Effector memory CD8-positive, alpha-beta T cell (primary cell): ENCODE measurements at regions not wholly inside any gene's neighbourhood (a gene's known extent, or its start where the extent isn't known, plus 50 kb on each side); places are given as distances from the start of the nearest gene placed in this dataset.

Experiments
- ATAC-seq: fragments of 150-1000 bp; cut with Tn5 transposase; replicated peaks from 2 replicates; pipeline ENCODE4 v1.10.0; 2021; ENCODE audit warnings: mild to moderate bottlenecking, moderate library complexity
- DNase-seq, 3 experiments: peaks; one replicate each; pipeline ENCODE4 v3.0.0; 2021
- H3K27ac Mint-ChIP-seq, 2 donors: one replicate each; pipeline ENCODE4 v1.8.0; 2022; ENCODE audit warnings: mild to moderate bottlenecking in 2 of 2, mixed read lengths in 2 of 2, moderate library complexity in 2 of 2
- H3K27me3 Mint-ChIP-seq, 2 donors: one replicate each; pipeline ENCODE4 v1.8.0; 2022; ENCODE audit warnings: mixed read lengths in 2 of 2
- H3K36me3 Mint-ChIP-seq: one replicate; pipeline ENCODE4 v1.8.0; 2022; ENCODE audit warnings: mild to moderate bottlenecking, moderate library complexity, mixed read lengths; ENCODE audit not compliant: insufficient read depth
- H3K4me1 Mint-ChIP-seq, 2 donors: one replicate each; pipeline ENCODE4 v1.8.0; 2022; ENCODE audit warnings: low read depth in 2 of 2, mixed read lengths in 2 of 2
- H3K4me3 Mint-ChIP-seq, 2 donors: one replicate each; pipeline ENCODE4 v1.8.0; 2022; ENCODE audit warnings: mild to moderate bottlenecking in 2 of 2, mixed read lengths in 2 of 2, moderate library complexity in 2 of 2
- H3K9me3 Mint-ChIP-seq, 2 donors: one replicate each; pipeline ENCODE4 v1.8.0; 2022; ENCODE audit warnings: mixed read lengths in 2 of 2

GRCh38 chr1:184212649-184213314 is 161.3 kb downstream of the TSEN15 start:
- Mint-ChIP-seq H3K27ac (no peak overlapping the region), H3K9me3 (no peaks in the 10 kb centered on the region), H3K4me1 (no peaks in the 10 kb centered on the region), H3K27me3 (peaks cover 13 to 40% of the 10 kb centered on the region in 2 donors), H3K4me3 (no peak overlapping the region), H3K36me3 (no peaks in the 10 kb centered on the region)
- no peak for ATAC-seq
- DNase-seq, result no peak

- no peak overlapping the region for H3K4me3 Mint-ChIP-seq
- ATAC-seq, result no peak
Measured at GRCh38 chr1:184214128-184214527, 162.6 kb downstream of the TSEN15 start.

GRCh38 chr1:184215274-184215925 is 163.9 kb downstream of the TSEN15 start:
- no peaks in the 10 kb centered on the region for H3K4me1 Mint-ChIP-seq
- no peaks in the 10 kb centered on the region for H3K9me3 Mint-ChIP-seq
- no peak for DNase-seq
- H3K36me3 Mint-ChIP-seq, result no peaks in the 10 kb centered on the region
- no peak for ATAC-seq
- no peak overlapping the region for H3K27ac Mint-ChIP-seq
- no peak overlapping the region for H3K4me3 Mint-ChIP-seq
- peaks cover 12 to 45% of the 10 kb centered on the region in 2 donors for H3K27me3 Mint-ChIP-seq

More at GRCh38 chr1:184214128-184214527, 162.6 kb downstream of the TSEN15 start:
- DNase-seq, result no peak
- H3K9me3 Mint-ChIP-seq, result no peaks in the 10 kb centered on the region
- H3K36me3 Mint-ChIP-seq, result no peaks in the 10 kb centered on the region
- peaks cover 12 to 44% of the 10 kb centered on the region in 2 donors for H3K27me3 Mint-ChIP-seq
- H3K4me1 Mint-ChIP-seq, result no peaks in the 10 kb centered on the region
- no peak overlapping the region for H3K27ac Mint-ChIP-seq

DNA sequence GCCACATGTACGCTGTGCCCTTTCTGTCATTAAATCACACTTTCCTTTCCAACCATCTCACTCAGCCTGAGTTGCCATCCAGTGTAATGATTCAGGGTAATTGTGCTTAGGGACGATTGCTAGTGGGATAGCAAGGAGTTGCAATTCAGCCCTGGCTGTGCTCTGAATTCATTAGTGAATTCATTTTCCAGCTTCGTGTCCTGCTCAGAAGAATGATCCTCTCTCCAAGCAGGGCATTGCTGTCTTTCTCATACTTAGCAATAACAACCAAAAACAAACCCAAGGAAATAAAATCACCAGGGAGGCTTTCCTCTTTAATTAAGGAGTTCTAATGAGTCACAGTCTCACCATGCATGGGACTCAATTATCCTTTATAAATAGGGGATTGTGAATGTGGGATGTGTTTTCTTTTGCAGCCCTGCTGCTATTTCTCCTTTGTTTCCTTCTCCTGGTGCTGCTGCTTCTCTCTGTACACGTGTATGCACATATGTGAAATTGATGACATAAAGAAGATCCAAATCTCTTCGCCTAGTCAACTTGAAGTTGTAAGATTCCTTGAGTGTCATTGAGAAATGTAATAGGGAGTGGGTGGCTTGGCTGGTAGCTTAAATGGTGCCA is 167.0 kb downstream of the TSEN15 start:
- H3K4me3 Mint-ChIP-seq, result no peak overlapping the region
- no peaks in the 10 kb centered on the region for H3K9me3 Mint-ChIP-seq
- H3K27me3 Mint-ChIP-seq, result peaks cover 12 to 48% of the 10 kb centered on the region in 2 donors
- peaks cover 3% of the 10 kb centered on the region for H3K36me3 Mint-ChIP-seq
- peaks cover 1 to 4% of the 10 kb centered on the region in 2 donors for H3K4me1 Mint-ChIP-seq
- DNase-seq (no peak), ATAC-seq (no peak)
- H3K27ac Mint-ChIP-seq, result no peak overlapping the region

GRCh38 chr1:184219414-184219813 is 167.4 kb upstream of the C1orf21 start:
- Mint-ChIP-seq H3K4me1 (peaks cover 1 to 4% of the 10 kb centered on the region in 2 donors), H3K9me3 (no peaks in the 10 kb centered on the region), H3K4me3 (no peak overlapping the region), H3K36me3 (peaks cover 3% of the 10 kb centered on the region), H3K27ac (no peak overlapping the region), H3K27me3 (peaks cover 20 to 49% of the 10 kb centered on the region in 2 donors)
- ATAC-seq (no peak), DNase-seq (no peak)

- no peak for DNase-seq
- no peak for ATAC-seq
- peaks cover 3% of the 10 kb centered on the region for H3K36me3 Mint-ChIP-seq
- peaks cover 20 to 48% of the 10 kb centered on the region in 2 donors for H3K27me3 Mint-ChIP-seq
- no peak overlapping the region for H3K27ac Mint-ChIP-seq
- H3K9me3 Mint-ChIP-seq, result no peaks in the 10 kb centered on the region
- no peak overlapping the region for H3K4me3 Mint-ChIP-seq
- H3K4me1 Mint-ChIP-seq, result peaks cover 1 to 4% of the 10 kb centered on the region in 2 donors
Measured at GRCh38 chr1:184219883-184220282, 166.9 kb upstream of the C1orf21 start.

DNA sequence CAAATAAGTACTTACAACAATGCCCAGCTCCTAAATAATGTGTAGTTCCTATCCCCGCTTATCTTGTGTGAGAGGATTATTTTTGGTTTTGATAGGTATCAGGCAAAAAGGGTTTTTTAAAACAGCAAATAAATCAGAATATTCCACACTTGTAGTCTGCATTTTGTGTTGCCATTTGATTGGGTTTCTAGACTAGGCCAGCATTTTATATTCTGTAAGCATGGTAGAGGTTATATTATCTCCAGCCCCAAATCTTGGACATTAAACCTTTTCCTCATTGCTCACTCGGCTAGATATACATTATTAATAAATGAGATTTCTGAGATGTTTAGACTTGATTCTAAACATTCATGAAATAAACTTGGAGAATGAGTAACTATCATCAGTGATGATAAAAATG is 165.7 kb upstream of the C1orf21 start:
- Mint-ChIP-seq H3K27ac (no peak overlapping the region), H3K4me3 (no peak overlapping the region), H3K36me3 (peaks cover 6% of the 10 kb centered on the region), H3K4me1 (peaks cover 1 to 4% of the 10 kb centered on the region in 2 donors), H3K27me3 (peaks cover 12 to 44% of the 10 kb centered on the region in 2 donors), H3K9me3 (no peaks in the 10 kb centered on the region)
- ATAC-seq (no peak), DNase-seq (no peak)

DNA sequence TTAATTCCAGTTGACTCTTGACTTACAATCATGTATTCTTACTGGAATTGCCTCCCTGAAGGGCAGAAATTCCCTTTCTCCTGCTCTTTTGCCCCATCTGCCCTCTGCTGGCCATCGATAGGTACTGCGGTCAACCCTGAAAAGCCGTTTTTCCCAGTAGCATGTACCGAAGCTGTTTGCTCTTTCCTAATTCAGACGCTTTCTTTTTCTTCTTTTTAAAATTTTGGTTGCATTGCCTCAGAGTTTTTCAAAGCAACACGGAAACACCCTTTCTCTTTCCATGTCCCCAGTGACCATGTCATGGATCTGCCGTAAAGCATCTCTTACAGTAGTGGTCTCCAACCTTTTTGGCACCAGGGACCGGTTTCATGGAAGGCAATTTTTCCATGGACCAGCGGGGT is 164.2 kb upstream of the C1orf21 start:
- H3K9me3 Mint-ChIP-seq, result no peaks in the 10 kb centered on the region
- H3K4me1 Mint-ChIP-seq, result peaks cover 1 to 4% of the 10 kb centered on the region in 2 donors
- H3K36me3 Mint-ChIP-seq, result peaks cover 6% of the 10 kb centered on the region
- ATAC-seq (peak; percentile 50), DNase-seq (peak; percentile 31 to 46 (median 34))
- H3K27ac Mint-ChIP-seq, result peak overlapping the region in 1 of 2 donors; percentile 38
- peaks cover 8 to 36% of the 10 kb centered on the region in 2 donors for H3K27me3 Mint-ChIP-seq
- peak overlapping the region in 1 of 2 donors; percentile 27 for H3K4me3 Mint-ChIP-seq

- Mint-ChIP-seq H3K36me3 (peaks cover 6% of the 10 kb centered on the region), H3K9me3 (no peaks in the 10 kb centered on the region), H3K27ac (no peak overlapping the region), H3K4me1 (peaks cover 1 to 4% of the 10 kb centered on the region in 2 donors), H3K27me3 (peaks cover 8 to 34% of the 10 kb centered on the region in 2 donors), H3K4me3 (no peak overlapping the region)
- DNase-seq, result no peak
- peak; percentile 37 for ATAC-seq
Measured at GRCh38 chr1:184223216-184223615, 163.6 kb upstream of the C1orf21 start.

- ATAC-seq, result no peak
- Mint-ChIP-seq H3K4me1 (peaks cover 1 to 4% of the 10 kb centered on the region in 2 donors), H3K4me3 (no peak overlapping the region), H3K36me3 (peaks cover 6% of the 10 kb centered on the region), H3K27ac (no peak overlapping the region), H3K9me3 (peaks cover 0 to 2% of the 10 kb centered on the region in 2 donors), H3K27me3 (peaks cover 8 to 24% of the 10 kb centered on the region in 2 donors)
- no peak for DNase-seq
Measured at GRCh38 chr1:184225283-184226099, 161.3 kb upstream of the C1orf21 start.

DNA sequence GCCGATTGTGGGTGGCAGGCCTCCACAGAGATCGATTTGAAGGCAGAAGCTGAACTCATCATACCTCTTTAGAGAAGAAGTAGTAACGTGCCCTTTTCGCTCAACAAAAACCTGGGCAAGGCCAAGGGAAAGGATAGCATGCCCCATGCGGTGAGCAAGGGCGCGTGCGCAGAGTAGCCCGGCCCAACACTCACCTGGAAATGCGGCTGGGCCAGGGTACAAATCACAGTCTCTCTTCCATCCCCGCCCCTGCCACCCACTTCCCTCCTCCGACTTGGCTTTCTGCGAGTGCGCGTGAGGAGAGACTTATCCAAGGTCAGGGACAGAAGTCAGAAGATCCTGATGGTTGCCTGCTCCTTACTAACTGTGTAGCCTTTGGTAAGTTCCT is 160.7 kb upstream of the C1orf21 start:
- H3K9me3 Mint-ChIP-seq, result peaks cover 0 to 2% of the 10 kb centered on the region in 2 donors
- ATAC-seq (no peak), DNase-seq (no peak)
- H3K36me3 Mint-ChIP-seq, result peaks cover 6% of the 10 kb centered on the region
- H3K4me1 Mint-ChIP-seq, result peaks cover 1 to 4% of the 10 kb centered on the region in 2 donors
- H3K4me3 Mint-ChIP-seq, result no peak overlapping the region
- H3K27ac Mint-ChIP-seq, result peak overlapping the region in 1 of 2 donors; percentile 31
- H3K27me3 Mint-ChIP-seq, result peaks cover 8 to 24% of the 10 kb centered on the region in 2 donors

GRCh38 chr1:184228558-184228957 is 158.3 kb upstream of the C1orf21 start:
- peaks cover 0 to 2% of the 10 kb centered on the region in 2 donors for H3K9me3 Mint-ChIP-seq
- peaks cover 3% of the 10 kb centered on the region for H3K36me3 Mint-ChIP-seq

DNA sequence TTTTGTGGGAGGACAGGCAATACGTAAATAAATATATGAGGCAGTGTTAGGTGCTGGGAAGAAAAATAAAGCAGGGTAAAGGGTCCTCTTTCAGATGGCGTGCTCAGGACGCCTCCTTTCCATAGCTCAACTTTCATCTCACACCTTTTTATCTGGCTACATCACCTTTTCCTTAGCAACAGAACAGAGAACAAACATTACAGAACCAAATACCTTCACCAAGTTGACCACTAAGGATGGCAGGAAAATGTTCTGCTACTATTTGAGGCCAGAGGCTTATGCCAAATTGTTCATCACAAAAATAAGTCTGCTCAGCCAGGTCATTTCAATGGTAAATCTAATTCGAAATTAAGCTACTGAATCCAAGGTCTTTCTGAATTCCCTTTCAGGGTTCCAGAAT is 149.2 kb upstream of the C1orf21 start:
- H3K36me3 Mint-ChIP-seq, result no peaks in the 10 kb centered on the region
- DNase-seq, result no peak
- no peaks in the 10 kb centered on the region for H3K4me1 Mint-ChIP-seq
- no peak for ATAC-seq
- H3K27ac Mint-ChIP-seq, result no peak overlapping the region
- H3K27me3 Mint-ChIP-seq, result peaks cover 15 to 33% of the 10 kb centered on the region in 2 donors
- no peaks in the 10 kb centered on the region for H3K9me3 Mint-ChIP-seq
- H3K4me3 Mint-ChIP-seq, result no peak overlapping the region

More at GRCh38 chr1:184228558-184228957, 158.3 kb upstream of the C1orf21 start:
- DNase-seq (no peak), ATAC-seq (no peak)
- Mint-ChIP-seq H3K4me1 (no peaks in the 10 kb centered on the region), H3K4me3 (no peak overlapping the region), H3K27ac (no peak overlapping the region), H3K27me3 (peaks cover 14 to 39% of the 10 kb centered on the region in 2 donors)
